Skeletal muscle tissue (tissue), 3 donors: ENCODE measurements at regions not wholly inside any gene's neighbourhood (a gene's known extent, or its start where the extent isn't known, plus 50 kb on each side); places are given as distances from the start of the nearest gene placed in this dataset.
"Not testable (repeated sequence)": the region's sequence is repeated elsewhere in the genome, so short reads cannot be mapped to it uniquely, and the experiment has no call there.

Experiments
- H3K27ac ChIP-seq: one replicate; pipeline ENCODE4 v1.7.0; 2013; ENCODE audit warnings: mild to moderate bottlenecking, low read depth, low read length, inconsistent platforms
- H3K27me3 ChIP-seq, 3 donors: one replicate each; pipeline ENCODE4 v1.7.0; 2013; ENCODE audit warnings: low read length in 3 of 3; ENCODE audit not compliant: control insufficient read depth in 3 of 3, insufficient read depth in 3 of 3
- H3K36me3 ChIP-seq, 3 donors: one replicate each; pipeline ENCODE4 v1.7.0; 2013; ENCODE audit warnings: low read length in 3 of 3; ENCODE audit not compliant: control insufficient read depth in 3 of 3, insufficient read depth in 3 of 3
- H3K4me1 ChIP-seq, 3 donors: one replicate each; pipeline ENCODE4 v1.7.0; 2013; ENCODE audit warnings: low read length in 3 of 3, mild to moderate bottlenecking in 3 of 3; ENCODE audit not compliant: control insufficient read depth in 3 of 3, insufficient read depth in 3 of 3
- H3K4me3 ChIP-seq, 3 donors: one replicate each; pipeline ENCODE4 v1.7.0; 2013; ENCODE audit warnings: low read length in 3 of 3
- H3K9ac ChIP-seq, 3 donors: one replicate each; pipeline ENCODE4 v1.7.0; 2013; ENCODE audit warnings: low read length in 3 of 3, mild to moderate bottlenecking in 3 of 3, moderate library complexity in 2 of 3, low read depth in 1 of 3
- H3K9me3 ChIP-seq, 3 donors: one replicate each; pipeline ENCODE4 v1.7.0; 2013; ENCODE audit warnings: low read length in 3 of 3; ENCODE audit not compliant: control insufficient read depth in 3 of 3
- donor health status: Osteomylitis.

DNA sequence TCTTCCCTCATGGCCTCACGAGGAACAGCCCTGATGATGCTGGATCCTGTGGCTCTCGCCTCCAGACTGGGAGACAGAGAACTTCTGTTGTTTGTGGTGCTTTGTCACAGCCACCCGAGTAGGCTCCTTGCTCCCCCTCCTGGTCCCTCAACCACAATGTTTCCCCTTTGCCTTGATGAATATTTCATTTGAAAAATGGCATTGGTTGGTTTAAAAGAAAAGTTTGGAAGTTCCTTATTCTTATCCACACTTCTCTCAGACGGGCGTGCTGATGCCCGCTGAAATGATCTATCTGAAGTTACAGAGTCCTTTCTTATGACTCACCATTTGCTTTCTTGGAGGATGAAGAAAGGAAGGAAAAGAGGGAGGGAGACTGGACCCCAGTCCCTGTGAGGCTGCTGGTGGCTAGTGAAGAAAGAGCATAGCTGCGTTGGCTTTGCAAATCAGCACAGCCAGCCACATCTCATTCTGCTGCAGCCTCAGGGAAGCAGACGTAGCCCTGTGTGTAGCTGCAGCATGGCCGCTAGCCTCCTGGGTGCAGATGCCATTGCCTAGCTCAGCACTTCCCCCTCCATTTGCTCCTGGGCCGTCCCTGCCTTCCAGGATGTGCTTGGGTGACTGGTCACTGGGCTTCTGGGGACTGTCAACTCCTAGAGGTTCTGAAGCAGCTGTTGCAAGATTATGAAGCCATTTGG, 185.9 kb downstream of the ERCC6L2 start:
- H3K9ac ChIP-seq = no peak overlapping the region
- H3K9me3 ChIP-seq = no peaks in the 10 kb centered on the region
- no peaks in the 10 kb centered on the region for H3K36me3 ChIP-seq
- no peaks in the 10 kb centered on the region for H3K27me3 ChIP-seq
- no peak overlapping the region for H3K4me3 ChIP-seq
- no peaks in the 10 kb centered on the region for H3K4me1 ChIP-seq
- no peak overlapping the region for H3K27ac ChIP-seq

DNA sequence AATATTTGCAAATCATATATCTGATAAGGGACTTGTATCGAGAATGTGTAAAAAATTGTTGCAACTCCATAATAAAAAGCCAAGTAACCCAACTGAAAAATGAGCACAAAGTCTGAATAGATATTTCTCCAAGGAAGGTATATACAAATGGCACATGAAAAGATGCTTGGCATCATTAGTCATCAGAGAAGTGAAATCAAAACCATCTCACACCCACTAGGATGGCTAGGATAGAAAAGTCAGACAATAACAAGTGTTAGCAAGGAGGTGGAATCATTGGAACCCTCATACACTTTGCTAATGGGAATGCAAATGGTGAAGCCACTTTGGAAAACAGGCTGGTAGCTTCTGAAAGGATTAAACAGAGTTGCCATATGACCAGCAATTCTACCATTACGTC, 182.7 kb downstream of the ERCC6L2 start:
- H3K4me3 ChIP-seq = no peak overlapping the region
- H3K27me3 ChIP-seq = peaks cover 0 to 2% (median 0%) of the 10 kb centered on the region in 3 donors
- no peak overlapping the region for H3K27ac ChIP-seq
- H3K9ac ChIP-seq = no peak overlapping the region
- H3K4me1 ChIP-seq = no peaks in the 10 kb centered on the region
- no peaks in the 10 kb centered on the region for H3K36me3 ChIP-seq
- H3K9me3 ChIP-seq = no peaks in the 10 kb centered on the region

DNA sequence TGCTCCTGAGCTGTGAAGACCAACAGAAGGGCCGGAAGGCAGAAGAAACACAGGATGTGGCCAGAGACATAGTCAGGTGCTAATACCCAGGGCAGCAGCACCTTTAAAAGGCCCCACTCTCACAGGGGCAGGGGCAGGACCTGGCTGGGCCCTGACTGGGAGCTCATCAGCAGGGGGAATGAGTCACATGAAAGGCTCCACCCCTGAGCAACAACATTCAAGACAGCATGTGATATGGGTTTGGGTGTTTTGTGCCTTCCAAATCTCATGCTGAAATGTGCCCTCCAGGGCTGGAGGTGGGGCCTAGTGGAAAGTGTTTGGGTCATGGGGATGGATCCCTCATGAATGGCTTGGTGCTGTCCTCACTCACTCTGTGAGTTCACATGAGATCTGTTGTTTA, 181.7 kb downstream of the ERCC6L2 start:
- Histone ChIP-seq H3K27me3 (peaks cover 0 to 2% (median 0%) of the 10 kb centered on the region in 3 donors), H3K27ac (no peak overlapping the region), H3K4me1 (no peaks in the 10 kb centered on the region), H3K9ac (no peak overlapping the region), H3K36me3 (no peaks in the 10 kb centered on the region), H3K9me3 (no peaks in the 10 kb centered on the region), H3K4me3 (no peak overlapping the region)

DNA sequence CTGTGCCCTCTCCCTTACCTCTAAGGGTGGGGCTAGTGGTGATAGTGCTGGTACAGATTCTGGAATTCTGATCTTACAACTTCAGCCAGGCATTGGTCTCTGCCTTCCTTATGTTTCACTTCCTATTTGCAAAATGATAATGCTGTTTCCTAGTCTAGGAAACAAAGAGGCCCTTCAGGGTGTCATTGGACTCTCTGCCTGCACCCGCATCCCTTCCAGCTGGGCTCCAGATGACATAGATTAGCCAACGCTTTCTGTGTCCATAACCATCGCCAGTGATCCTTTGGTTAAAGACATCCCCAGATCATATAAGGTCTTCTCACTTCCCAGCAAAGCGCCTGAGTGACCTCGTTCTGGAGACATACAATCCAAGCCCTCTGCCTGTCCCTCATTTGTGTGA, 180.7 kb downstream of the ERCC6L2 start:
- H3K9ac ChIP-seq = no peak overlapping the region
- H3K27ac ChIP-seq = no peak overlapping the region

DNA sequence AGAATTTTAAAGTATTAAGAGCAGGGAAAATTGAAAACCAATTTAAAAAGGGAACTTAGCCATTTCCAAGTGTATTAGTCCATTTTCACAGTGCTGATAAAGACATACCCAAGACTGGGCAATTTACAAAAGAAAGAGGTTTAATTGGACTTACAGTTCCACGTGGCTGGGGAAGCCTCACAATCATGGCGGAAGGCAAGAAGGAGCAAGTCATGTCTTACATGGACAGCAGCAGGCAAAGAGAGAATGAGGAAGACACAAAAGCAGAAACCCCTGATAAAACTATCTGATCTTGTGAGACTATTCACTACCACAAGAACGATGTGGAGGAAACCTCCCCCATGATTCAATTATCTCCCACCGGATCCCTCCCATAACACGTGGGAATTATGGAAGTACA, 178.8 kb downstream of the ERCC6L2 start:
- not testable (repeated sequence) for H3K27ac ChIP-seq, H3K4me1 ChIP-seq, H3K4me3 ChIP-seq, H3K9ac ChIP-seq, H3K36me3 ChIP-seq, H3K9me3 ChIP-seq, H3K27me3 ChIP-seq

More for the DNA sequence above, 180.7 kb downstream of the ERCC6L2 start:
- Histone ChIP-seq H3K4me1 (no peaks in the 10 kb centered on the region), H3K4me3 (no peak overlapping the region), H3K27me3 (peaks cover 0 to 2% (median 0%) of the 10 kb centered on the region in 3 donors), H3K9me3 (no peaks in the 10 kb centered on the region), H3K36me3 (no peaks in the 10 kb centered on the region)

DNA sequence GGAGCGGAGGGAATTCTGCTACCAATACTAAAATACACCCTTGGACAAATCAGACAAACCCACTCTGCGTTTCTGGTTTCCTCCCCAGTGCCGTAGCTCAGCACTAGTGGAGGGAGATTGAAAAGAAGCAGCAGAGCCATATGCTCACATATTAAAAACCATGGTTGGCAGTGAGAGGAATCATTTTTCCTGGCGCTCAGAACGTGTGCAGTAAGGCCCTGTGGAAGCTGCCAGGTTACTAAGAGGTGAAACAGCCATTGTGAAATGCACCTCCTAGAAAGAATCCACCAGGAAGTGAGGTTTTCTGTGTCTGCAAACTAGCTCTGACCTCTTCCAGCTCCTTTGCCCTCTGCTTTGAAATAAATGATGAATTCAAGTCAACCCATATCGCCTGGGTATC, 177.2 kb downstream of the ERCC6L2 start:
- Histone ChIP-seq H3K4me3 (no peak overlapping the region), H3K36me3 (no peaks in the 10 kb centered on the region), H3K27ac (no peak overlapping the region), H3K4me1 (peaks cover 0 to 7% (median 5%) of the 10 kb centered on the region in 3 donors), H3K9me3 (no peaks in the 10 kb centered on the region), H3K27me3 (peaks cover 0 to 2% (median 0%) of the 10 kb centered on the region in 3 donors), H3K9ac (no peak overlapping the region)

DNA sequence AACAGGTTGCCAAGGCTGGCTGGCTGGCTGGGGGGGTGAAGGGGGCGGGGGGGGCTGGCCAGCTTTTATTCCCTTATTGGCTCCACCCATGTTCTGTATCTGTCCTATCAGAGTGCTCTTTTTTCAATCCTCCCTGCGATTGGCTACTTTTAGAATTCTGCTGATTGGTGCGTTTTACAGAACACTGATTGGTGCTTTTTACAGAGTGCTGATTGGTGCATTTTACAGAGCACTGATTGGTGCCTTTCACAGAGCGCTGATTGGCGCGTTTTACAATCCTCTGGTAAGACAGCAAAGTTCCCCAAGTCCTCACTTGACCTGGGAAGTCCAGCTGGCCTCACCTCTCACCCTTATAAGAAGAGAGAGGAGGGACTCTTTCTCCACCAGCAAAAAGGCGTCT, 175.9 kb downstream of the ERCC6L2 start:
- Histone ChIP-seq H3K27ac (no peak overlapping the region), H3K36me3 (no peaks in the 10 kb centered on the region), H3K9me3 (no peaks in the 10 kb centered on the region), H3K4me1 (peaks cover 0 to 7% (median 5%) of the 10 kb centered on the region in 3 donors), H3K9ac (no peak overlapping the region), H3K27me3 (peaks cover 0 to 2% (median 0%) of the 10 kb centered on the region in 3 donors), H3K4me3 (no peak overlapping the region)

DNA sequence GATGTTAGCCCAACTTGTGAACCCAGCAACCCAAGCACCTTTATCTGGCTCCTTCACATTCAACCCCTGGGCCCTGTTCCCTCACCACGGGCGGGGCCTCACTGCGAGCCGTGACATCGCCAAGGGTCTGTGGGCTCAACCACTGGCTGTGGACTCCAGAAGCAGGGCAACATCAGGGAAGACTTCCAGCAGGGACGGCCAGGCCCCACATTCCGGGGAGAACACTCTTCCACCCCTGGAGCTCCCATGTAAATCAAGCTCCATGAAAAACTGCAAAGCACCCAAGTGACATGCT, 175.3 kb downstream of the ERCC6L2 start:
- Histone ChIP-seq H3K27me3 (peaks cover 0 to 2% (median 0%) of the 10 kb centered on the region in 3 donors), H3K27ac (no peak overlapping the region), H3K9me3 (no peaks in the 10 kb centered on the region), H3K4me1 (peaks cover 0 to 7% (median 5%) of the 10 kb centered on the region in 3 donors), H3K4me3 (no peak overlapping the region), H3K36me3 (no peaks in the 10 kb centered on the region), H3K9ac (no peak overlapping the region)

DNA sequence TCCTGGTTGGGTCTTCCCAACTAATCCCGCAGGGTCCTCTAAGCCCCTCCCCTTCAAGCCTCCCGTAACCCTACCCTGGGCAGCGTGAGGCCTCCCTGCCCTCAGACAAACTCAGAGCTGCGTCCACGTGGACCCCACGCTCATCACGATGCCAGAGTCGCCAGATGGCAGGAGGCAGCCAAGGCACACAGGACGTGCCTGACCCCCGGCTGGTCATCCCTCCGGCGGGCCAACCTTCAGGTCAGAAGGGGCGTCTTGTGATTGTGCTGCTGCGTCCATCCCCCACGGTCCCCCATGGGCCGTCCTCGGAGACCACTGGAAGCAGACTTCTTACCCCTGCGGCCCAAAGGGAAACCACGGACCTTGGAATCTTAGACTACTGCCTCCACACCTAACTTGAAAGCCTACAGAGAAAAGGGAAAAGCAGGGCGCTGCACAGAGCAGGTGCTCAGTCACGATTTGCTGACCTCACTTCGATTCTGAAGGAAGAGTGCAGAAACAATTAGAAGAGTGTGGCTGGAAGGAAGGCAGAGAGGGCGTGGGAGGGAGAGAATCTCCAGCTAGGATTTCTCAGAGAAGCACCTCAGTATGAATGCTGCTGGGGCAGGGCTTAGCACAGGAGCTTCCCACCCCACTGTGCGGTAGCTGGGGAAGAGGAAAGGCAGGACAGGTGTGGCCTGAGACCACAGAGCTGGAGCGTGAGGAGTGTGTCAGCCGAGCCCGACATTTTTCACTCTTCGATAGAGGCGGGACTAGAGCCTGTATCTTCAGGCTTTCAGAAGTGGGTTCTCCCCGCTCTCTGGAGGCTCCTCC, 174.8 kb downstream of the ERCC6L2 start:
- Histone ChIP-seq H3K27me3 (peaks cover 0 to 2% (median 0%) of the 10 kb centered on the region in 3 donors), H3K4me1 (peaks cover 0 to 7% (median 5%) of the 10 kb centered on the region in 3 donors), H3K36me3 (no peaks in the 10 kb centered on the region), H3K9ac (peak overlapping the region in 1 of 3 donors; percentile 16), H3K4me3 (no peak overlapping the region), H3K9me3 (no peaks in the 10 kb centered on the region), H3K27ac (no peak overlapping the region)
